ENCODE measurements at regions not wholly inside any gene's neighbourhood (a gene's known extent, or its start where the extent isn't known, plus 50 kb on each side); places are given as distances from the start of the nearest gene placed in this dataset.

GRCh38 chr14:98297567-98297966, 974.4 kb downstream of the BCL11B start:
- no peak for TF ChIP-seq CTCF (IDR thresholded peaks at IDR 0.05; ENCODE audit: extremely low read depth in 1 of 2, insufficient read depth in 1 of 2, low read depth in 1 of 2, low read length in 2 of 2)
- no peak for TF ChIP-seq POLR2AphosphoS5 (IDR thresholded peaks at IDR 0.05; ENCODE audit: insufficient read depth, low read depth, low read length)
